GM12891 (cell line): ENCODE measurements at regions not wholly inside any gene's neighbourhood (a gene's known extent, or its start where the extent isn't known, plus 50 kb on each side); places are given as distances from the start of the nearest gene placed in this dataset.

Source experiments
- DNase-seq: peaks from one replicate; pipeline ENCODE4 v3.0.0; 2011; ENCODE audit warnings: low spot score; ENCODE audit not compliant: insufficient read length
- FAIRE-seq: peaks from 2 replicates; lab custom pipeline; 2011; peaks lifted over from hg19 to GRCh38; lab: Jason Lieb, UNC
- PAX5 ChIP-seq: IDR thresholded peaks from 2 replicates; pipeline ENCODE4 v1.6.1; 2011; ENCODE audit warnings: low read length, moderate library complexity, mild to moderate bottlenecking; ENCODE audit not compliant: insufficient read depth, severe bottlenecking
- POLR2A ChIP-seq: IDR thresholded peaks from 2 replicates; pipeline ENCODE4 v1.6.1; 2011; ENCODE audit warnings: low read depth, low read length, control low read depth
- POLR2AphosphoS5 ChIP-seq: IDR thresholded peaks from 2 replicates; pipeline ENCODE4 v1.6.1; 2011; ENCODE audit warnings: low read depth, low read length, control low read depth
- POU2F2 ChIP-seq: IDR thresholded peaks from 2 replicates; pipeline ENCODE4 v1.6.1; 2011; ENCODE audit warnings: low read depth, mild to moderate bottlenecking, control low read depth, low read length, moderate library complexity
- SPI1 ChIP-seq: IDR thresholded peaks from 2 replicates; pipeline ENCODE4 v1.6.1; 2011; ENCODE audit warnings: low read depth, low read length, control low read depth
- TAF1 ChIP-seq: IDR thresholded peaks from 2 replicates; pipeline ENCODE4 v1.6.1; 2011; ENCODE audit warnings: low read depth, low read length, control low read depth

DNA sequence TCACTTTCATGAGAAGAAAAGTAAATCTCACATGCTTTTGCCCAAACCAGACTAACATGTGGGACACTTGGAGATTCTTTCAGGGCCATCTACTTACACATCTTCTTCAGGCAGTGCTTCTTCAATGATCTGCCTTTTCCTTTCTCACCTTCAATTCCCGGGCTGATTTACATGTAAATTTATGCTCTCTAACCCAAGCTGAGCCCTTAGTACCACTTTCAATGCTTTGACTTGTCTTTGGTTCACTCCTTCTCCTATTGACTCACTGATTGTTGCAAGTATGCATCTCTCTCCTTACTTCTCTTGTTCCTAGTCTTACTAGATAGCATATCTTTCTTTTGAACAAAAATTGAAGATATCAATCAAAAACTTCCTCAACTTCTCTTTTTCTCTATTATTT, 154.2 kb upstream of the DEPDC1 start:
- no peak for FAIRE-seq
- no peak for TF ChIP-seq POLR2A
- TF ChIP-seq PAX5: no peak
- TF ChIP-seq POLR2AphosphoS5: no peak
- no peak for TF ChIP-seq POU2F2
- no peak for TF ChIP-seq TAF1
- no peak for TF ChIP-seq SPI1

DNA sequence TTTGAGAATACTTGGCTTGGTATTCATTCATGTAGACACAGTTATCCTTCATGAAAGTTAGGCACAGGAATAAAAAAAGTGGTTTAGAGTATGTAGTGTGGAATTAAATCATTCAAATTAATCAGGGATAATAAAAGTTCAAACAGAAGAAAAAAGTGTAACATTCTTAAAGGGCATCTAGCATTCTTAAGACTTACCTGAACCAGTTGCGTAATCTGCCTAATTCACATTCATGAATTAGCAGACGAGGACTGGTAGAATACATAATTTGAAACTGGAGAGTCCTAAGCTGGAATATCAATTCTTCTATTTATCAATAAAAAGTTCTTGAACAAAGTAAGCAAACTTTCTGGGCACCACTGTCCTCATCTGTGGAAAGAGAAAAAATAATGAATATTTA, 157.0 kb upstream of the DEPDC1 start:
- TF ChIP-seq PAX5 (no peak), POU2F2 (no peak), SPI1 (no peak), POLR2A (no peak), POLR2AphosphoS5 (no peak), TAF1 (no peak)
- DNase-seq: no peak
- no peak for FAIRE-seq

More for the DNA sequence above, 154.2 kb upstream of the DEPDC1 start:
- DNase-seq: no peak

DNA sequence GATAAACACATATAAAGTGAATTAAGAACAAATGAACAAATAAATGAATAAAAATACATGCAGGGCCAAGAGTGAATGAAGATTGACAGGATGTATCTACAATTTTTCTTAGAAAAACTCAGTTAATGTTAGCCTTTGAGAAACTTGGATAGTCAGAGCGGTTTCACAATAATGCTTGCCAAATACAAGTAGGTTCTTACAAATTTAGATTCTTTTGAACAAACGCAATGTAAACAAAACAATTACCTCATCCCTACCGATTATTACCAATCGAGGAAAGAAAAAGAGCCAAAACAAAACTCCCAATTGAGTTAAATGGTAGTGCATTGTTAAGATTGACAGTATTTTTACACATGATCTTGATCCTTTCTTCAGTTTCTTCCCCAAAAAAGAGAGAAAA, 176.9 kb upstream of the DEPDC1 start:
- no peak for TF ChIP-seq PAX5
- no peak for TF ChIP-seq TAF1
- TF ChIP-seq SPI1: no peak
- TF ChIP-seq POLR2A: no peak
- no peak for TF ChIP-seq POLR2AphosphoS5
- TF ChIP-seq POU2F2: no peak
- DNase-seq: no peak
- no peak for FAIRE-seq

DNA sequence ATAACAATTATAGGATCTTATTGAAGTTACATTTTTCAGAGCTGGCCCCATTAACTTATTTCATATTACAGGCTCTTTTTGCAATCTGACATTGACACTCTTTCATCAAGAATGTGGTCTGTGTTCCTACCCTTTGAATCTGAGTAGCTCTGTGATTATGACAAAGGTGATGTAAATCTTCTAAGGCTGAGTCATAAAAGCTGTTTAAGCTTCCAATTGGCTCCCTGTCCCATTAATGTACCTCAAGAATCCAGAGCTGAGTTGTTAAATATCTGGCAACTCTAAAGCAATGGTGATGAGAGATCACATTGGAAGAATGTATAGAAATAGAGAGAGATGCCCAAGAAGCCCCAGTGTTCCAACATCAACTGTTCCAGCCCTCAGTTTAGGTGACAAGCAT, 178.5 kb upstream of the DEPDC1 start:
- no peak for TF ChIP-seq PAX5
- TF ChIP-seq TAF1: no peak
- no peak for TF ChIP-seq POLR2A
- FAIRE-seq (no peak), DNase-seq (no peak)

DNA sequence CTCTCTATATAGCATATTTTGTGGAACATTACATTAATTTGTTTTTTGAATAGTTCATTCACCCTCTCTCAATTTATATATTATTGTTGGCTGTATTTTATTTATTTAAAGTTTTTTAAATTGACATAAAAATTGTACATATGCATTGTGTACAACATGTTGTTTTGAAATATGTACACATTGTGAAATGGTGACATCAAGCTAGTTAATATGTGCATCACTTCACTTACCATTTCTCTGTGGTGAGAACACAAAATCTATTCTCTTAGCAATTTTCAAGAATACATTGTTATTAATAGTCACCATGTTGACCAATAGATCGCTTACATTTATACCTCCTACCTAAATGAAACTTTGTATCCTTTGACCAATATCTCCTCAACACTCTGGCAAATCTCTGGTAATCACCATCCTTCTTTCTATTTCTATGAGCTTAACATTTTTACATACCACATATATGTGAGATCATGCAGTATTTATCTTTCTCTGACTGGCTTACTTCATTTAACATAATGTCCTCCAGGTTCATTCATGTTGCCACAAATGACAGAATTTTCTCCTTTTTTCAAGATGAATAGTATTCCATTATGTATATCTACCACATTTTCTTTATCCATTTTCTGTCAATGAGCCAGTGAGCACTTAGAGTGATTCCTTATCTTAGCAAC, 180.9 kb upstream of the DEPDC1 start:
- FAIRE-seq (no peak), DNase-seq (no peak)
- TF ChIP-seq PAX5: no peak
- no peak for TF ChIP-seq POLR2A
- no peak for TF ChIP-seq TAF1
- TF ChIP-seq POU2F2: no peak
- TF ChIP-seq SPI1: no peak

DNA sequence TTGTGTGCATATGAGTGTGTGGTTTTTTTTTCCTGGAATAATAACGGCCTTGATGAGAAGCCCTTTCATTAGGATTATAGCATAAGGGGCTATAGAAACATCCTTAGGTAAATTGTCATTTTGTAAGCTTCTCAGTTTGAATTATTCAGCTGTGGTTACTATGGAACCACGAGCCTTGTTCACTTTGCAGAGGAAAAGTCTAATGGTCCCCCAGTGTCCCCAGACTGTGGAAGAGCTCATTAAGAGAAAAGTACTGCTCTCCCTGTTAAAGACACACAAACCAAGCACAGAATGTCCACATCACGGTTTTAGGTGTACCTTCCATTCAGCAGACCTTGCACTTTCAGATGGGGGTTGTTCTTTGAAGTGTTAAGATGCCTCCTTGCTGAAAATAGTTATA, 199.3 kb upstream of the DEPDC1 start:
- no peak for FAIRE-seq

DNA sequence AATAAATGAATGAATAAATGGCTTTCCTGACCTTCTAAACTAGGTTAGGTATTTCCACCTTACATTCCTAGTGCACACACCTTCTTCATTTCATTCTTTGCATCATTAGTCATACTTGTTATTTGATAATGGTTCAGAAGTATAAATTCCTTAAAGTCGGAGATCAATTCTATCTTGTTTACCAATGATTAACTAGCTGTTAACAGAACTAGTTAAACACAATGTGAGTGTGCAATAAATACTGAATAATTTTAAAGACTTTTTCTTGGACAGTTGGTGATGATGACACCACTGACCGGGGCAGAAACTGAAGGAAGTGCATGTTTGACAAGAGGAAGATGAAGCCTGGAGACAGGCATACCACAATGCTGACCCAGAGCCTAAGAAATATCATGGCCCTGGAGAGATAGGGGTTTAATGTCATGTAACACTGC, 207.1 kb upstream of the DEPDC1 start:
- FAIRE-seq (no peak), DNase-seq (no peak)
- TF ChIP-seq POU2F2 (no peak), SPI1 (no peak), POLR2AphosphoS5 (no peak), TAF1 (no peak)

More for the DNA sequence above, 199.3 kb upstream of the DEPDC1 start:
- no peak for DNase-seq
- TF ChIP-seq PAX5 (no peak), POLR2AphosphoS5 (no peak), TAF1 (no peak), POLR2A (no peak), POU2F2 (no peak), SPI1 (no peak)

DNA sequence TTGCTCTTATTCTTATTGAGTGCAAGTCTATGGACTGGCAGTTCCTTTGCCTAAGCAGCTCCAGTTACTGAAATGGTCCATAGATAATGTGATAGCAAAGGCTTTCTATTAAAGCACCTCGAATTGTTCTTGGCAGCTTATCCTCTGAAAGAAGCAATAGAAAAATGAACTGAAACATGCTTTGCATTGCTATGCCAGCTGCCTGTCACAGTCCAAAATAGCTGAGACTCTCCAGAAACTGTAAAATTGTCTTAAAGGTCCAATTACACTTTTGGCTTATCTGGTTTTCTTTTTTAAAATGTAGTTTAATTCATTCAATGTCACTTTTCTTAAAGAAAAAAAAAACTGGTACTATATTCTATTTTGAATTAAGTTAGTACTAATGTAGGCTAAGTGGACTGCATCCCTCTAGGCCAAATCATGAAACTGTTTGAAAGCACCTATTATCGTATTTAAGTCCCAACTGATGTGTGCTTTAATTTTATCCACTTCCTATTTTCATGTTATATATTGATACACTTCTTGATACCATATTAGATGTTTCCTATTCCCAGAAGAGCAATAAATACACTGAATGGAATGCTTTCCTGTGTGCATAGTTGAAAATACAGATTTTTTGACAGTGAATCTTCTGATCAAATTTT, 208.0 kb upstream of the DEPDC1 start:
- FAIRE-seq (no peak), DNase-seq (no peak)
- TF ChIP-seq POU2F2 (no peak), SPI1 (no peak), POLR2AphosphoS5 (no peak), POLR2A (no peak)

DNA sequence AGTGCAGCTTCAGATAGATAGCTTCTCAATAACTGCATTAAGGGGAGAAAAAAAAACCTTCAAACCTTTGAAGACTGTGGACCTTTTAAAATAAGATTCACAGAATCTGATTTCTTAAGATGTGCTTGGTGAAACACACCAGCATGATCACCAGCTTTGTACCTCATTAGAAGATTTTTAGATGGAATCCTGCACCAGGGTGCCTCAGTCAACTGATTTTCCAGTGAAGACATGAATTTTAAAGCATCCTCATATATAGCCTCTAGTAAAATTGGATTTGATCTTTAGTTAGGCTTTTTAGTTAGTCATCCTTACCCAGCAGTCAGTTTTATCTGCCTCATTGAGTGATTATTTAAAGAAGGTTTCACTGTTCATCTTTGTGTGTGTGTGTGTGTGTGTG, 208.6 kb upstream of the DEPDC1 start:
- TF ChIP-seq TAF1 (no peak), POLR2A (no peak), POLR2AphosphoS5 (no peak), PAX5 (no peak), POU2F2 (no peak), SPI1 (no peak)
- FAIRE-seq (no peak), DNase-seq (no peak)

DNA sequence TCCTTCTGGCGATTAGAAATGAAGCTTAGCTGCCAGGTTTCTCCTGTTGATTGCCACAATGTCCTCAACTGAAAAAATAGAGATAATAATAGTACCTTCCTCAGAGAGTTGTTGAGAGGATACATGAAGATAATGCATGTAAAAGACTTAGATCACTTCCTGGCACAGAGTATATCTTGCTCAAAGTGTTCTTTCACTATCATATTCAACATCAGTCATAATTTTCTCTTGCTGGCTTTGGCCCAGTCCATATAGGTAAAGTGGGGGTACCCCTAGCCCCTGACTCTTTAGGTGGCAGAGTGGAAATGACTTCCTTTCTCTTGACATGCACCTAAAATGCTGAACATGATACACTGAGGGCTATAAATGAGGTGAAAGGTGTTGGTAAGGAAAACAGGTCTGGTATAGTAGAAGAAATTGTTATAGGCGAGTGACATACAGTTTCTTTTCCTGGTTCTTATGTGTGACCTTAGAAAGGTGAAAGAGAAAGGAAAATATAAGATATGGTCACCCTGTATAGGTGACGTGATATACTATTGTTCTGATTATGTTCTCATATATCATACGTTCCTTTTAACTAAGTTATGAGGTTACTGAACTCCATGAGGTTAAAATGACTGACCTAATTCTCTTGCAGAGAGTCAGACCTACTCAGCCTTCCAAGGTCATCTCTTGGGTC, 209.9 kb upstream of the DEPDC1 start:
- DNase-seq: no peak
- FAIRE-seq: no peak
- TF ChIP-seq SPI1: no peak
- no peak for TF ChIP-seq POU2F2
- no peak for TF ChIP-seq PAX5
- TF ChIP-seq POLR2AphosphoS5: no peak
- no peak for TF ChIP-seq TAF1
- no peak for TF ChIP-seq POLR2A
